ENCODE measurements at regions not wholly inside any gene's neighbourhood (a gene's known extent, or its start where the extent isn't known, plus 50 kb on each side); places are given as distances from the start of the nearest gene placed in this dataset.

- no peak overlapping the region for H3K27ac Mint-ChIP-seq
- H3K4me1 Mint-ChIP-seq (ENCODE audit: low read depth) = no peaks in the 10 kb centered on the region
These were observed 804.6 kb upstream of the ADGRL4 start for GRCh38 chr1:79811173-79811572.

DNA sequence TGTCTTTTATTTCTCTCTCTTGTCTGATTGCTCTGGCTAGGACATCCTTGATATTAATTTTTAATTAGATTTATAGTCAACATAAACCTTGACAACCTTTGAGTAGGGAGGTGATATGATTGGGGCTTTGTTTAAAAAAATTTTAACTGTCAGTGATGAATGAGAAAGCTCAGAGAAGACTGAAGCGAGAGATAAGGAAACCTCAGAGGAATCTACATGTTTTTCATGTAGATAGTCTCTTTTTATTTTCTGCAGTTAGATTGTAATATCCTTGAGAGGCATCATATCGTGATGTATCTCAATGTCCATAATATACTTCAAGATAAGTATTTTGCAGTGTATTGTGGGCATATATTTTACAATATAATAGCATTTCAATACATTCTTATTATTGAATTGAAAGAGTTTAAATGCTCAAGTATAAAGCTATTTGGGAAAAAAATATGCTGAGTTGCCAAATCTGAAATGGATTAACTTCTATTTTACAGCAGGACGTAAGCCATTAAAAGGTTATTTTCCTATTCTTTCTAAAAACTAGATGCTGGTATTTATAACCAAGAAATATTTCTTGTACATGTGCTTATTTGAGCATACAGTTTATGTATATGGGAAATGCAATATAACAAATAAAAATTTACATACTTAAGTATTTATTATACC lies 802.4 kb upstream of the ADGRL4 start:
- H3K4me3 Mint-ChIP-seq (ENCODE audit: low read depth) = no peak overlapping the region
- TF ChIP-seq CTCF (IDR thresholded peaks at IDR 0.05; ENCODE audit: unreplicated experiment) = no peak
- DNase-seq (ENCODE audit: low spot score, unreplicated experiment) = no peak
- no peaks in the 10 kb centered on the region for H3K36me3 Mint-ChIP-seq (ENCODE audit: insufficient read depth)
- no peak overlapping the region for H3K27ac Mint-ChIP-seq
- no peaks in the 10 kb centered on the region for H3K27me3 Mint-ChIP-seq
- no peaks in the 10 kb centered on the region for H3K4me1 Mint-ChIP-seq (ENCODE audit: low read depth)
- peaks cover 4% of the 10 kb centered on the region for H3K9me3 Mint-ChIP-seq (ENCODE audit: low read depth)

More at GRCh38 chr1:79811173-79811572, 804.6 kb upstream of the ADGRL4 start:
- no peak for TF ChIP-seq CTCF (IDR thresholded peaks at IDR 0.05; ENCODE audit: unreplicated experiment)
- DNase-seq (ENCODE audit: low spot score, unreplicated experiment) = no peak
- Mint-ChIP-seq H3K36me3 (ENCODE audit: insufficient read depth) (no peaks in the 10 kb centered on the region), H3K9me3 (ENCODE audit: low read depth) (peaks cover 4% of the 10 kb centered on the region), H3K4me3 (ENCODE audit: low read depth) (no peak overlapping the region), H3K27me3 (no peaks in the 10 kb centered on the region)

DNA sequence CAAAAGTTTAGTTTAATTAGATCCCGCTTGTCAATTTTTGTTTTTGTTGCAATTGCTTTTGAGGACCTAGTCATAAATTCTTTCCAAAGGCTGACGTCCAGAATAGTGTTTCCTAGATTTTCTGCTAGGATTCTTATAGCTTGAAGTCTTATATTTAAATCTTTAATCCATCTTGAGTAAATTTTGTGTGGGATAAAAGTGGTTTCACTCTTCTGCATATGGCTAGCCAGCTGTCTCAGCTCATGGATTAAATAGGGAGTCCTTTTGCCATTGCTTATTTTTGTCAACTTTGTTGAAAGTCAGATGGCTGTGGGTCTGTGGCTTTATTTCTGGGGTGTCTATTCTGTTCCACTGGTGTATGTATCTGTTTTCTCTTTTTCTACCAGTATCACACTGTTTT lies 801.3 kb upstream of the ADGRL4 start:
- peaks cover 4% of the 10 kb centered on the region for H3K9me3 Mint-ChIP-seq (ENCODE audit: low read depth)
- H3K4me1 Mint-ChIP-seq (ENCODE audit: low read depth) = no peaks in the 10 kb centered on the region
- H3K4me3 Mint-ChIP-seq (ENCODE audit: low read depth) = no peak overlapping the region
- TF ChIP-seq CTCF (IDR thresholded peaks at IDR 0.05; ENCODE audit: unreplicated experiment) = no peak
- H3K36me3 Mint-ChIP-seq (ENCODE audit: insufficient read depth) = no peaks in the 10 kb centered on the region
- no peaks in the 10 kb centered on the region for H3K27me3 Mint-ChIP-seq
- DNase-seq (ENCODE audit: low spot score, unreplicated experiment) = no peak
- H3K27ac Mint-ChIP-seq = no peak overlapping the region

DNA sequence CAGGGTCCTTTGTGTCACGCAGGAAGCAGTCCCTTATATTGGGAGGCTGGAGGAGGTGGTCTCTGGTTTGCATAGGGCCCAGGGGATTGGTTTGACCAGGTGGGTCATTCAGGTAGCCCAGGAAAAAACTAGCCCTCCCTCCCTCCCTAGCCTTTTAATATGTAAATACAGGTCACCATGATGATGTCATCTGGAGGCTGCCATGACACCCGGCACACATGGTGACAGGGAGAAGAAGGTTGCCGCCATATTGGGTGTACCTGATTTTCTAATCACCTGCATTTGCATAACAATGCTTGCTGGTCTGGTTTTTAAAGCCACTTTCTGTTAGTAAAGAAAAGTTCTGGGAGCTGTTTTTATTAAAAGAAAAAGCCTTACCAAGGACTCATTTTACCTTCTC lies 791.0 kb upstream of the ADGRL4 start:
- Mint-ChIP-seq H3K9me3 (ENCODE audit: low read depth) (peaks cover 16% of the 10 kb centered on the region), H3K36me3 (ENCODE audit: insufficient read depth) (peaks cover 2% of the 10 kb centered on the region), H3K27me3 (no peaks in the 10 kb centered on the region), H3K27ac (no peak overlapping the region), H3K4me3 (ENCODE audit: low read depth) (no peak overlapping the region), H3K4me1 (ENCODE audit: low read depth) (no peaks in the 10 kb centered on the region)
- TF ChIP-seq CTCF (IDR thresholded peaks at IDR 0.05; ENCODE audit: unreplicated experiment) = no peak
- no peak for DNase-seq (ENCODE audit: low spot score, unreplicated experiment)

GRCh38 chr1:79796434-79796833 lies 789.9 kb upstream of the ADGRL4 start:
- no peaks in the 10 kb centered on the region for H3K4me1 Mint-ChIP-seq (ENCODE audit: low read depth)
- peaks cover 2% of the 10 kb centered on the region for H3K36me3 Mint-ChIP-seq (ENCODE audit: insufficient read depth)
- no peak for TF ChIP-seq CTCF (IDR thresholded peaks at IDR 0.05; ENCODE audit: unreplicated experiment)
- no peak overlapping the region for H3K4me3 Mint-ChIP-seq (ENCODE audit: low read depth)
- H3K9me3 Mint-ChIP-seq (ENCODE audit: low read depth) = peaks cover 16% of the 10 kb centered on the region
- H3K27ac Mint-ChIP-seq = no peak overlapping the region
- no peaks in the 10 kb centered on the region for H3K27me3 Mint-ChIP-seq
- DNase-seq (ENCODE audit: low spot score, unreplicated experiment) = no peak
